ENCODE measurements at regions not wholly inside any gene's neighbourhood (a gene's known extent, or its start where the extent isn't known, plus 50 kb on each side); places are given as distances from the start of the nearest gene placed in this dataset.

GRCh38 chr11:129247135-129247534 is 55.0 kb upstream of the ARHGAP32 start (continued):
- TF ChIP-seq, protein P1, sequence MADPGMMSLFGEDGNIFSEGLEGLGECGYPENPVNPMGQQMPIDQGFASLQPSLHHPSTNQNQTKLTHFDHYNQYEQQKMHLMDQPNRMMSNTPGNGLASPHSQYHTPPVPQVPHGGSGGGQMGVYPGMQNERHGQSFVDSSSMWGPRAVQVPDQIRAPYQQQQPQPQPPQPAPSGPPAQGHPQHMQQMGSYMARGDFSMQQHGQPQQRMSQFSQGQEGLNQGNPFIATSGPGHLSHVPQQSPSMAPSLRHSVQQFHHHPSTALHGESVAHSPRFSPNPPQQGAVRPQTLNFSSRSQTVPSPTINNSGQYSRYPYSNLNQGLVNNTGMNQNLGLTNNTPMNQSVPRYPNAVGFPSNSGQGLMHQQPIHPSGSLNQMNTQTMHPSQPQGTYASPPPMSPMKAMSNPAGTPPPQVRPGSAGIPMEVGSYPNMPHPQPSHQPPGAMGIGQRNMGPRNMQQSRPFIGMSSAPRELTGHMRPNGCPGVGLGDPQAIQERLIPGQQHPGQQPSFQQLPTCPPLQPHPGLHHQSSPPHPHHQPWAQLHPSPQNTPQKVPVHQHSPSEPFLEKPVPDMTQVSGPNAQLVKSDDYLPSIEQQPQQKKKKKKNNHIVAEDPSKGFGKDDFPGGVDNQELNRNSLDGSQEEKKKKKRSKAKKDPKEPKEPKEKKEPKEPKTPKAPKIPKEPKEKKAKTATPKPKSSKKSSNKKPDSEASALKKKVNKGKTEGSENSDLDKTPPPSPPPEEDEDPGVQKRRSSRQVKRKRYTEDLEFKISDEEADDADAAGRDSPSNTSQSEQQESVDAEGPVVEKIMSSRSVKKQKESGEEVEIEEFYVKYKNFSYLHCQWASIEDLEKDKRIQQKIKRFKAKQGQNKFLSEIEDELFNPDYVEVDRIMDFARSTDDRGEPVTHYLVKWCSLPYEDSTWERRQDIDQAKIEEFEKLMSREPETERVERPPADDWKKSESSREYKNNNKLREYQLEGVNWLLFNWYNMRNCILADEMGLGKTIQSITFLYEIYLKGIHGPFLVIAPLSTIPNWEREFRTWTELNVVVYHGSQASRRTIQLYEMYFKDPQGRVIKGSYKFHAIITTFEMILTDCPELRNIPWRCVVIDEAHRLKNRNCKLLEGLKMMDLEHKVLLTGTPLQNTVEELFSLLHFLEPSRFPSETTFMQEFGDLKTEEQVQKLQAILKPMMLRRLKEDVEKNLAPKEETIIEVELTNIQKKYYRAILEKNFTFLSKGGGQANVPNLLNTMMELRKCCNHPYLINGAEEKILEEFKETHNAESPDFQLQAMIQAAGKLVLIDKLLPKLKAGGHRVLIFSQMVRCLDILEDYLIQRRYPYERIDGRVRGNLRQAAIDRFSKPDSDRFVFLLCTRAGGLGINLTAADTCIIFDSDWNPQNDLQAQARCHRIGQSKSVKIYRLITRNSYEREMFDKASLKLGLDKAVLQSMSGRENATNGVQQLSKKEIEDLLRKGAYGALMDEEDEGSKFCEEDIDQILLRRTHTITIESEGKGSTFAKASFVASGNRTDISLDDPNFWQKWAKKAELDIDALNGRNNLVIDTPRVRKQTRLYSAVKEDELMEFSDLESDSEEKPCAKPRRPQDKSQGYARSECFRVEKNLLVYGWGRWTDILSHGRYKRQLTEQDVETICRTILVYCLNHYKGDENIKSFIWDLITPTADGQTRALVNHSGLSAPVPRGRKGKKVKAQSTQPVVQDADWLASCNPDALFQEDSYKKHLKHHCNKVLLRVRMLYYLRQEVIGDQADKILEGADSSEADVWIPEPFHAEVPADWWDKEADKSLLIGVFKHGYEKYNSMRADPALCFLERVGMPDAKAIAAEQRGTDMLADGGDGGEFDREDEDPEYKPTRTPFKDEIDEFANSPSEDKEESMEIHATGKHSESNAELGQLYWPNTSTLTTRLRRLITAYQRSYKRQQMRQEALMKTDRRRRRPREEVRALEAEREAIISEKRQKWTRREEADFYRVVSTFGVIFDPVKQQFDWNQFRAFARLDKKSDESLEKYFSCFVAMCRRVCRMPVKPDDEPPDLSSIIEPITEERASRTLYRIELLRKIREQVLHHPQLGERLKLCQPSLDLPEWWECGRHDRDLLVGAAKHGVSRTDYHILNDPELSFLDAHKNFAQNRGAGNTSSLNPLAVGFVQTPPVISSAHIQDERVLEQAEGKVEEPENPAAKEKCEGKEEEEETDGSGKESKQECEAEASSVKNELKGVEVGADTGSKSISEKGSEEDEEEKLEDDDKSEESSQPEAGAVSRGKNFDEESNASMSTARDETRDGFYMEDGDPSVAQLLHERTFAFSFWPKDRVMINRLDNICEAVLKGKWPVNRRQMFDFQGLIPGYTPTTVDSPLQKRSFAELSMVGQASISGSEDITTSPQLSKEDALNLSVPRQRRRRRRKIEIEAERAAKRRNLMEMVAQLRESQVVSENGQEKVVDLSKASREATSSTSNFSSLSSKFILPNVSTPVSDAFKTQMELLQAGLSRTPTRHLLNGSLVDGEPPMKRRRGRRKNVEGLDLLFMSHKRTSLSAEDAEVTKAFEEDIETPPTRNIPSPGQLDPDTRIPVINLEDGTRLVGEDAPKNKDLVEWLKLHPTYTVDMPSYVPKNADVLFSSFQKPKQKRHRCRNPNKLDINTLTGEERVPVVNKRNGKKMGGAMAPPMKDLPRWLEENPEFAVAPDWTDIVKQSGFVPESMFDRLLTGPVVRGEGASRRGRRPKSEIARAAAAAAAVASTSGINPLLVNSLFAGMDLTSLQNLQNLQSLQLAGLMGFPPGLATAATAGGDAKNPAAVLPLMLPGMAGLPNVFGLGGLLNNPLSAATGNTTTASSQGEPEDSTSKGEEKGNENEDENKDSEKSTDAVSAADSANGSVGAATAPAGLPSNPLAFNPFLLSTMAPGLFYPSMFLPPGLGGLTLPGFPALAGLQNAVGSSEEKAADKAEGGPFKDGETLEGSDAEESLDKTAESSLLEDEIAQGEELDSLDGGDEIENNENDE (IDR thresholded peaks at IDR 0.05; ENCODE audit: insufficient replicate concordance, low read length): no peak
- TF ChIP-seq RAD21 (IDR thresholded peaks at IDR 0.05 in 1 of 2, conservative IDR thresholded peaks at IDR 0.05 in 1 of 2; ENCODE audit: low read depth in 2 of 2, low read length in 2 of 2) (no peak), SIRT6 (IDR thresholded peaks at IDR 0.05; ENCODE audit: low read length) (no peak), SP2 (IDR thresholded peaks at IDR 0.05; ENCODE audit: low read length) (no peak), BACH1 (IDR thresholded peaks at IDR 0.05; ENCODE audit: low read length) (no peak), TAF1 (IDR thresholded peaks at IDR 0.05; ENCODE audit: low read depth, low read length) (no peak), TCF12 (IDR thresholded peaks at IDR 0.05; ENCODE audit: low read depth, low read length) (no peak), CBX8 (IDR thresholded peaks at IDR 0.05; ENCODE audit: borderline replicate concordance, low read depth, low read length) (no peak), JUND (IDR thresholded peaks at IDR 0.05; ENCODE audit: low read length) (no peak), EZH2 (IDR thresholded peaks at IDR 0.05; ENCODE audit: low read depth, low read length, severe bottlenecking) (no peak), SP1 (IDR thresholded peaks at IDR 0.05; ENCODE audit: low read depth, low read length) (no peak), GABPA (IDR thresholded peaks at IDR 0.05; ENCODE audit: borderline replicate concordance, insufficient read depth, low read length) (no peak), ASH2L (IDR thresholded peaks at IDR 0.05; ENCODE audit: low read length) (no peak)

Data from H1 (cell line).